Gastroesophageal sphincter (tissue), 4 donors: ENCODE measurements at regions not wholly inside any gene's neighbourhood (a gene's known extent, or its start where the extent isn't known, plus 50 kb on each side); places are given as distances from the start of the nearest gene placed in this dataset.

Source experiments
- ATAC-seq: fragments of 150-250 bp; one replicate; pipeline ENCODE4 v1.9.1; 2016; ENCODE audit warnings: mild to moderate bottlenecking, moderate library complexity
- H3K27ac ChIP-seq, 4 donors: fragments of 200-600 bp; sonication (generic) in 3 of 4; 1 replicate in 3 of 4; 2 replicates in 1 of 4; pipeline ENCODE4 v1.5.1; 2016 to 2019
- H3K27me3 ChIP-seq: fragments of 200-600 bp; sonication (generic); one replicate; pipeline ENCODE4 v1.5.1; 2019
- H3K36me3 ChIP-seq, 2 donors: fragments of 200-600 bp; sonication (generic); one replicate each; pipeline ENCODE4 v1.5.1; 2019; ENCODE audit warnings: control low read depth in 1 of 2
- H3K4me1 ChIP-seq, 3 donors: fragments of 200-600 bp; sonication (generic); 1 replicate in 2 of 3; 2 replicates in 1 of 3; pipeline ENCODE4 v1.5.1; 2016 to 2019; ENCODE audit warnings: control low read depth in 2 of 3
- H3K4me3 ChIP-seq, 2 donors: fragments of 200-600 bp; sonication (generic); one replicate each; pipeline ENCODE4 v1.5.1; 2019; ENCODE audit warnings: mild to moderate bottlenecking in 1 of 2, moderate library complexity in 1 of 2
- H3K9me3 ChIP-seq, 3 donors: fragments of 200-600 bp; sonication (generic); one replicate each; pipeline ENCODE4 v1.5.1; 2017 to 2019; ENCODE audit warnings: control low read depth in 2 of 3
- CTCF ChIP-seq, 4 experiments: fragments of 200-600 bp in 2 of 4; fragments of 450-650 bp in 2 of 4; sonication (generic) in 1 of 4; IDR thresholded peaks; one replicate each; pipeline ENCODE4 v1.5.1; 2017 to 2019; ENCODE audit warnings: antibody characterized with exemption in 4 of 4, mild to moderate bottlenecking in 2 of 4, moderate library complexity in 2 of 4
- EP300 ChIP-seq: sonication (generic); formaldehyde crosslinking; IDR thresholded peaks from one replicate; pipeline ENCODE4 v1.6.1; 2017; ENCODE audit warnings: antibody characterized with exemption, mild to moderate bottlenecking
- POLR2A ChIP-seq, 2 donors: fragments of 450-650 bp; IDR thresholded peaks; one replicate each; pipeline ENCODE4 v1.6.1; 2017; ENCODE audit warnings: antibody characterized with exemption in 2 of 2, mild to moderate bottlenecking in 2 of 2, moderate library complexity in 1 of 2
- POLR2AphosphoS5 ChIP-seq: sonication (generic); formaldehyde crosslinking; IDR thresholded peaks from one replicate; pipeline ENCODE4 v1.6.1; 2017; ENCODE audit warnings: antibody characterized with exemption
- WGBS, 2 donors: methylation state at CpG; one replicate each; pipeline ENCODE4 v1.1.5; 2018; ENCODE audit warnings: low coverage in 1 of 2; 5-methylcytosine and 5-hydroxymethylcytosine counted together

GRCh38 chr12:47558625-47559345 lies 147.0 kb downstream of the RPAP3 start:
- H3K27ac ChIP-seq, result no peak overlapping the region

GRCh38 chr12:47557386-47557785 lies 148.4 kb downstream of the RPAP3 start:
- Histone ChIP-seq H3K4me3 (no peak overlapping the region), H3K9me3 (peaks cover 0 to 8% (median 0%) of the 10 kb centered on the region in 3 donors), H3K27me3 (no peaks in the 10 kb centered on the region), H3K27ac (no peak overlapping the region), H3K36me3 (no peaks in the 10 kb centered on the region), H3K4me1 (no peaks in the 10 kb centered on the region)
- TF ChIP-seq POLR2A (IDR thresholded peaks at IDR 0.05), result no peak
- TF ChIP-seq CTCF (IDR thresholded peaks at IDR 0.05), result no peak
- no peak for TF ChIP-seq POLR2AphosphoS5
- no peak for TF ChIP-seq EP300
- no peak for ATAC-seq
- WGBS, 2 donors, result 48 to 58% methylated on average over 4 to 5 of the region's 5 CpGs

More at GRCh38 chr12:47558625-47559345, 147.0 kb downstream of the RPAP3 start:
- no peaks in the 10 kb centered on the region for H3K36me3 ChIP-seq
- TF ChIP-seq EP300 (no peak), POLR2AphosphoS5 (no peak), CTCF (IDR thresholded peaks at IDR 0.05) (no peak), POLR2A (IDR thresholded peaks at IDR 0.05) (no peak)
- H3K9me3 ChIP-seq, result no peaks in the 10 kb centered on the region
- no peak overlapping the region for H3K4me3 ChIP-seq
- ATAC-seq, result no peak
- H3K27me3 ChIP-seq, result no peaks in the 10 kb centered on the region
- H3K4me1 ChIP-seq, result no peaks in the 10 kb centered on the region
- 81 to 85% methylated on average over 5 of the region's 5 CpGs for WGBS, 2 donors

GRCh38 chr12:47556261-47557030 lies 149.4 kb downstream of the RPAP3 start:
- H3K36me3 ChIP-seq, result no peaks in the 10 kb centered on the region
- TF ChIP-seq CTCF (IDR thresholded peaks at IDR 0.05), result no peak
- no peak for TF ChIP-seq POLR2AphosphoS5
- no peak for TF ChIP-seq POLR2A (IDR thresholded peaks at IDR 0.05)
- no peak for TF ChIP-seq EP300
- H3K4me3 ChIP-seq, result no peak overlapping the region
- no peak overlapping the region for H3K27ac ChIP-seq
- no peaks in the 10 kb centered on the region for H3K4me1 ChIP-seq
- peaks cover 0 to 8% (median 0%) of the 10 kb centered on the region in 3 donors for H3K9me3 ChIP-seq
- H3K27me3 ChIP-seq, result no peaks in the 10 kb centered on the region
- ATAC-seq, result no peak
- 87 to 90% methylated on average over 3 to 4 of the region's 4 CpGs for WGBS, 2 donors

GRCh38 chr12:47554046-47554653 lies 151.7 kb downstream of the RPAP3 start:
- H3K4me1 ChIP-seq, result no peaks in the 10 kb centered on the region

More at GRCh38 chr12:47554046-47554653, 151.7 kb downstream of the RPAP3 start:
- TF ChIP-seq POLR2A (IDR thresholded peaks at IDR 0.05), result no peak
- TF ChIP-seq CTCF (IDR thresholded peaks at IDR 0.05), result no peak
- no peak for TF ChIP-seq EP300
- no peak for TF ChIP-seq POLR2AphosphoS5
- no peak overlapping the region for H3K4me3 ChIP-seq
- H3K27ac ChIP-seq, result no peak overlapping the region
- no peak for ATAC-seq
- peaks cover 0 to 8% (median 0%) of the 10 kb centered on the region in 3 donors for H3K9me3 ChIP-seq
- no peaks in the 10 kb centered on the region for H3K27me3 ChIP-seq
- no peaks in the 10 kb centered on the region for H3K36me3 ChIP-seq
- WGBS, 2 donors, result 89 to 91% methylated on average over 3 of the region's 3 CpGs
